ENCODE measurements at regions not wholly inside any gene's neighbourhood (a gene's known extent, or its start where the extent isn't known, plus 50 kb on each side); places are given as distances from the start of the nearest gene placed in this dataset.
"Not testable (repeated sequence)": the region's sequence is repeated elsewhere in the genome, so short reads cannot be mapped to it uniquely, and the experiment has no call there.

DNA sequence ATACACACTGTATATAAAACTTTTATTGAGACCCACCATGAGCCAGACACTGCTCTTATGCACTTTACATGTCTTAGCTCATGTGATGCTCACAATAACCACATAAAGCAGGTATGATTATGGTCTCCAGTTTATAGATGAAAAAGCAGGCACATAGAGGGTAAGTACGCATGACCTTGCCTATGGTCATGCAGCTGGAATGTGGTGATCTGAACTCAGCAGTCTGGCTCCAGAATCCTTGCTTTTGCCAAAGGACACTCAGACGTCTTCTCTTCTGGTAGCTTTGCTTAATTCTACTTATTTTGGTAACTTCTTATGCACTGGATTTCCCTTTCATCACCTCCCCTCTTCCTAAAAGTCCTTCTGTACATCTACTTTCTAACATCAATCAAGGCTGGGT lies 103.3 kb upstream of the CRY1 start:
- no peak for ATAC-seq
- Histone ChIP-seq H3K9me3 (ENCODE audit: low read length) (no peaks in the 10 kb centered on the region), H4K20me1 (ENCODE audit: low read length) (no peaks in the 10 kb centered on the region), H3K79me2 (ENCODE audit: low read length) (no peaks in the 10 kb centered on the region), H3F3A (ENCODE audit: low read length, unreplicated experiment) (no peaks in the 10 kb centered on the region), H3K4me1 (ENCODE audit: insufficient read depth, low read length) (peaks cover 9% of the 10 kb centered on the region; the same call in 1 of the 2 replicates), H3K27me3 (ENCODE audit: low read length) (no peaks in the 10 kb centered on the region), H3K27ac (ENCODE audit: low read length) (no peak overlapping the region), H3K9me2 (replicated peaks; ENCODE audit: low read length) (no peaks in the 10 kb centered on the region), H3K4me2 (ENCODE audit: low read length) (no peak overlapping the region), H3K36me3 (ENCODE audit: low read depth, low read length) (no peaks in the 10 kb centered on the region), H3K9ac (ENCODE audit: low read length) (no peak overlapping the region), H2AFZ (ENCODE audit: low read length) (no peak overlapping the region), H3K4me3 (ENCODE audit: low read length) (no peak overlapping the region)
- CTCF ChIA-PET, result interaction anchor here (0.7 kb wide), 1 partner anchor 207 kb away, joined by 3 read pairs; no protein-coding TSS in a partner anchor
- DNase-seq, result peak; percentile 51
- intact Hi-C loops (cut with micrococcal nuclease), result no loop called here
- POLR2A ChIA-PET (ENCODE audit: unreplicated experiment), result no interaction called here
- BruUV-seq (replicated peaks), result no TSS peak
- TF ChIP-seq, protein P1, sequence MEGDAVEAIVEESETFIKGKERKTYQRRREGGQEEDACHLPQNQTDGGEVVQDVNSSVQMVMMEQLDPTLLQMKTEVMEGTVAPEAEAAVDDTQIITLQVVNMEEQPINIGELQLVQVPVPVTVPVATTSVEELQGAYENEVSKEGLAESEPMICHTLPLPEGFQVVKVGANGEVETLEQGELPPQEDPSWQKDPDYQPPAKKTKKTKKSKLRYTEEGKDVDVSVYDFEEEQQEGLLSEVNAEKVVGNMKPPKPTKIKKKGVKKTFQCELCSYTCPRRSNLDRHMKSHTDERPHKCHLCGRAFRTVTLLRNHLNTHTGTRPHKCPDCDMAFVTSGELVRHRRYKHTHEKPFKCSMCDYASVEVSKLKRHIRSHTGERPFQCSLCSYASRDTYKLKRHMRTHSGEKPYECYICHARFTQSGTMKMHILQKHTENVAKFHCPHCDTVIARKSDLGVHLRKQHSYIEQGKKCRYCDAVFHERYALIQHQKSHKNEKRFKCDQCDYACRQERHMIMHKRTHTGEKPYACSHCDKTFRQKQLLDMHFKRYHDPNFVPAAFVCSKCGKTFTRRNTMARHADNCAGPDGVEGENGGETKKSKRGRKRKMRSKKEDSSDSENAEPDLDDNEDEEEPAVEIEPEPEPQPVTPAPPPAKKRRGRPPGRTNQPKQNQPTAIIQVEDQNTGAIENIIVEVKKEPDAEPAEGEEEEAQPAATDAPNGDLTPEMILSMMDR (conservative IDR thresholded peaks at IDR 0.05; ENCODE audit: low read depth, low read length), result no peak
- TF ChIP-seq EZH2phosphoT487 (IDR thresholded peaks at IDR 0.05; ENCODE audit: borderline replicate concordance, low read length) (no peak), EZH2 (IDR thresholded peaks at IDR 0.05; ENCODE audit: low read length, unreplicated experiment) (no peak)

DNA sequence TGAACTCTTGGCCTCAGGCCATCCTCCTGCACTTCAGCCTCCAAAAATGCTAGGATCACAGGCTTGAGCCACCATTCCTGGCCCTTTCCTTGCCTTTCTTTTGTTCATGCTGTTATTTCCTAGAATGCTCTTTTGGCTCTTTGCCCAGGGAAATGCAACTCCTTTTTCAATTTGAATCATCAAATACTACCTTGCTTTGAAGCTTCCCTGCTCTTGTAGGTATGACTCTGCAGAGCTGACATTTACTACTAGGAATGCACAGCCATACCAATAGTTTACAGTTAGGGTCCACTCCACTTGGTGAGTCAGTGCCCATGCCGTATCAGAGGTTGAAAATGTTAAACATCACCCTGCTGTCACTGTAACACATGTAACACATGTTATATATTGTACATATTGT lies 107.0 kb upstream of the CRY1 start:
- Histone ChIP-seq H3F3A (ENCODE audit: low read length, unreplicated experiment) (no peaks in the 10 kb centered on the region), H3K9me2 (replicated peaks; ENCODE audit: low read length) (no peaks in the 10 kb centered on the region), H4K20me1 (ENCODE audit: low read length) (no peaks in the 10 kb centered on the region), H3K36me3 (ENCODE audit: low read depth, low read length) (no peaks in the 10 kb centered on the region), H3K9ac (ENCODE audit: low read length) (no peak overlapping the region), H3K4me1 (ENCODE audit: insufficient read depth, low read length) (peaks cover 9% of the 10 kb centered on the region; the same call in 1 of the 2 replicates), H2AFZ (ENCODE audit: low read length) (no peak overlapping the region), H3K27ac (ENCODE audit: low read length) (no peak overlapping the region), H3K4me2 (ENCODE audit: low read length) (no peak overlapping the region), H3K9me3 (ENCODE audit: low read length) (no peaks in the 10 kb centered on the region), H3K27me3 (ENCODE audit: low read length) (no peaks in the 10 kb centered on the region), H3K79me2 (ENCODE audit: low read length) (no peaks in the 10 kb centered on the region), H3K4me3 (ENCODE audit: low read length) (no peak overlapping the region)
- POLR2A ChIA-PET (ENCODE audit: unreplicated experiment), result no interaction called here
- intact Hi-C loops (cut with micrococcal nuclease), result no loop called here
- ATAC-seq (no peak), DNase-seq (peak; percentile 93)
- TF ChIP-seq, protein P1 (conservative IDR thresholded peaks at IDR 0.05; ENCODE audit: low read depth, low read length), result no peak
- TF ChIP-seq EZH2 (IDR thresholded peaks at IDR 0.05; ENCODE audit: low read length, unreplicated experiment), result no peak
- TF ChIP-seq EZH2phosphoT487 (IDR thresholded peaks at IDR 0.05; ENCODE audit: borderline replicate concordance, low read length), result no peak
- BruUV-seq (replicated peaks), result no TSS peak
- CTCF ChIA-PET, result no interaction called here

DNA sequence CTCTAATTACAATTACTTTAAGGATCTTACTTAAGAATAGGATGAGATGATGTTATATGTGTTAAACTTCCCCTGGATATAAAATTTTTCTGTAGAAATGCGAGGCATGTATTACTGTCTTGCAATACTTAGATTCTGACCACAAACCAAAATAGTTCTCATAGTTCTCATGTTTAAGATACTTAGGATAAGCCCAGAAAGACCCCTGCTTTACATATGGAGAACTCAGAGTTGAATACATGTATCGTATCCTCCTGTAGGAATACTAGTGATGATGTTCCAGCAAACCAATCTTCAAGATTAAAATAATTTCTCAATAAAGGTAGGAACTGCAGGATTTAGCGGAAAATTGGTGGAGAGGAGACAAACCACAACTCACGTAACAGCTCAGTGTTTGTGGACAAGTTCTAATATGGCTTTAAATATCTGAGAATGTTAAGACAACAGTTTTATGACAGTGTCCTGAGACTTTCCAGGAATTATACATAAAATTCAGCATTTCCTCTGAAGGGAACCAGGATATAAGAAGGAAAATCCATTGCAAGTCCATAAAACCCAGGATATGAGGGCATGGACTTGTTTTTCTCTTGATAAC lies 114.7 kb upstream of the CRY1 start:
- H3K4me3 ChIP-seq (ENCODE audit: low read length), result no peak overlapping the region
- H3K79me2 ChIP-seq (ENCODE audit: low read length), result no peaks in the 10 kb centered on the region
- TF ChIP-seq EZH2 (IDR thresholded peaks at IDR 0.05; ENCODE audit: low read length, unreplicated experiment) (no peak), EZH2phosphoT487 (IDR thresholded peaks at IDR 0.05; ENCODE audit: borderline replicate concordance, low read length) (no peak)
- TF ChIP-seq, protein P1 (conservative IDR thresholded peaks at IDR 0.05; ENCODE audit: low read depth, low read length), result no peak
- no peak overlapping the region for H3K4me2 ChIP-seq (ENCODE audit: low read length)
- no peak for ATAC-seq
- no peak overlapping the region for H3K27ac ChIP-seq (ENCODE audit: low read length)
- H4K20me1 ChIP-seq (ENCODE audit: low read length), result no peaks in the 10 kb centered on the region
- CTCF ChIA-PET, result no interaction called here
- BruUV-seq (replicated peaks), result no TSS peak
- intact Hi-C loops (cut with micrococcal nuclease), result no loop called here
- POLR2A ChIA-PET (ENCODE audit: unreplicated experiment), result no interaction called here
- no peaks in the 10 kb centered on the region for H3K27me3 ChIP-seq (ENCODE audit: low read length)
- no peak overlapping the region for H2AFZ ChIP-seq (ENCODE audit: low read length)
- no peak for DNase-seq
- H3F3A ChIP-seq (ENCODE audit: low read length, unreplicated experiment), result no peaks in the 10 kb centered on the region
- no peaks in the 10 kb centered on the region for H3K4me1 ChIP-seq (ENCODE audit: insufficient read depth, low read length)
- no peak overlapping the region for H3K9ac ChIP-seq (ENCODE audit: low read length)
- no peaks in the 10 kb centered on the region for H3K36me3 ChIP-seq (ENCODE audit: low read depth, low read length)
- H3K9me3 ChIP-seq (ENCODE audit: low read length), result no peaks in the 10 kb centered on the region
- no peaks in the 10 kb centered on the region for H3K9me2 ChIP-seq (replicated peaks; ENCODE audit: low read length)

DNA sequence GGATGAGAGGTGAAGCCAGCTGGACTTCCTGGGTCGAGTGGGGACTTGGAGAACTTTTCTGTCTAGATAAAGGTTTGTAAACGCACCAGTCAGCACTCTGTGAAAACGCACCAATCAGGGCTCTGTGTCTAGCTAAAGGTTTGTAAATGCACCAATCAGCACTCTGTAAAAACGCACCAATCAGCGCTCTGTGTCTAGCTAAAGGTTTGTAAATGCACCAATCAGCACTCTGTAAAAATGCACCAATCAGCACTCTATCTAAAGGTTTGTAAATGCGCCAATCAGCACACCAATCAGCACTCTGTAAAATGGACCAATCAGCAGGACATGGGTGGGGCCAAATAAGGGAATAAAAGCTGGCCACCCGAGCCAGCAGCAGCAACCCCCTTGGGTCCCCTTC lies 116.4 kb upstream of the CRY1 start:
- H4K20me1 ChIP-seq (ENCODE audit: low read length); H3K9me2 ChIP-seq (replicated peaks; ENCODE audit: low read length); H3K27me3 ChIP-seq (ENCODE audit: low read length); POLR2A ChIA-PET (ENCODE audit: unreplicated experiment); H3K79me2 ChIP-seq (ENCODE audit: low read length); H3K36me3 ChIP-seq (ENCODE audit: low read depth, low read length); H3K9ac ChIP-seq (ENCODE audit: low read length); H3K4me1 ChIP-seq (ENCODE audit: insufficient read depth, low read length); DNase-seq; H2AFZ ChIP-seq (ENCODE audit: low read length); ATAC-seq; BruUV-seq (replicated peaks); CTCF ChIA-PET; H3F3A ChIP-seq (ENCODE audit: low read length, unreplicated experiment); H3K9me3 ChIP-seq (ENCODE audit: low read length); H3K4me3 ChIP-seq (ENCODE audit: low read length); intact Hi-C loops (cut with micrococcal nuclease); H3K4me2 ChIP-seq (ENCODE audit: low read length); H3K27ac ChIP-seq (ENCODE audit: low read length): not testable (repeated sequence)

Data from PC-3 (cell line).